ENCODE measurements at regions not wholly inside any gene's neighbourhood (a gene's known extent, or its start where the extent isn't known, plus 50 kb on each side); places are given as distances from the start of the nearest gene placed in this dataset.
A peak's percentile ranks its signal among the peaks of the same experiment; 100 is the strongest.

DNA sequence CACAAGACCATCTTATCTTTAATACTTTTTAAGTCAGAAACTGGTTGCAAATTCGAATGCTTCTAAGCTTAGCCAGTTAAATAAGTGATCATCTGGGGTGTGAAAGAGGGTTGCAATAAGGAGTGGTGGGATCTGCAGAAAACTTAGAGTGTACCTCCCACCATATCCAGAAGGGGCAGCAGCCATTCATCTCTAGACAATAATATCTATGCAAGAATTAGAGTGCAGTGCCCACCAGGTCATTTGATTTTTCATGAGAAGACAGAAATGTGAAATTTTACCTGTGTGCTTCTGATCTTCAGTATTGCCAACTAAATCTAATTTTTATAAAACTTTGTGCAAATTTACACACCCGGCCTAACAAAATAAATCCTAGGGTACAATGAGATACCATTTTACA lies 127.2 kb upstream of the SP4 start:
- Mint-ChIP-seq H3K36me3 (no peaks in the 10 kb centered on the region), H3K27me3 (ENCODE audit: low read depth in 3 of 3) (peaks cover 0 to 4% (median 2%) of the 10 kb centered on the region in 3 donors), H3K9me3 (peaks cover 0 to 3% (median 1%) of the 10 kb centered on the region in 7 donors), H3K4me3 (no peak overlapping the region), H3K27ac (no peak overlapping the region), H3K4me1 (no peaks in the 10 kb centered on the region)
- H3K9me3 ChIP-seq (replicated peaks in 1 of 2; ENCODE audit: control insufficient read depth in 1 of 2, insufficient read depth in 1 of 2, low read length in 2 of 2) = no peaks in the 10 kb centered on the region
- H3K9ac ChIP-seq (ENCODE audit: insufficient read depth, low read length, poor library complexity, severe bottlenecking) = no peak overlapping the region
- H3K4me3 ChIP-seq (replicated peaks in 1 of 3; ENCODE audit: low read depth in 2 of 3, low read length in 3 of 3) = no peak overlapping the region
- H3K27ac ChIP-seq (ENCODE audit: low read depth in 1 of 2, low read length in 2 of 2) = no peak overlapping the region
- no CpG with 5 or more reads among the region's 2 CpGs for WGBS (ENCODE audit: insufficient coverage)
- no peaks in the 10 kb centered on the region for H3K27me3 ChIP-seq (ENCODE audit: control insufficient read depth in 2 of 2, insufficient read depth in 2 of 2, low read length in 2 of 2)
- no peaks in the 10 kb centered on the region for H3K79me2 ChIP-seq (ENCODE audit: insufficient read depth, low read length)
- H3K4me1 ChIP-seq (ENCODE audit: control insufficient read depth in 1 of 2, insufficient read depth in 2 of 2, low read length in 2 of 2) = no peaks in the 10 kb centered on the region
- TF ChIP-seq, protein P1, sequence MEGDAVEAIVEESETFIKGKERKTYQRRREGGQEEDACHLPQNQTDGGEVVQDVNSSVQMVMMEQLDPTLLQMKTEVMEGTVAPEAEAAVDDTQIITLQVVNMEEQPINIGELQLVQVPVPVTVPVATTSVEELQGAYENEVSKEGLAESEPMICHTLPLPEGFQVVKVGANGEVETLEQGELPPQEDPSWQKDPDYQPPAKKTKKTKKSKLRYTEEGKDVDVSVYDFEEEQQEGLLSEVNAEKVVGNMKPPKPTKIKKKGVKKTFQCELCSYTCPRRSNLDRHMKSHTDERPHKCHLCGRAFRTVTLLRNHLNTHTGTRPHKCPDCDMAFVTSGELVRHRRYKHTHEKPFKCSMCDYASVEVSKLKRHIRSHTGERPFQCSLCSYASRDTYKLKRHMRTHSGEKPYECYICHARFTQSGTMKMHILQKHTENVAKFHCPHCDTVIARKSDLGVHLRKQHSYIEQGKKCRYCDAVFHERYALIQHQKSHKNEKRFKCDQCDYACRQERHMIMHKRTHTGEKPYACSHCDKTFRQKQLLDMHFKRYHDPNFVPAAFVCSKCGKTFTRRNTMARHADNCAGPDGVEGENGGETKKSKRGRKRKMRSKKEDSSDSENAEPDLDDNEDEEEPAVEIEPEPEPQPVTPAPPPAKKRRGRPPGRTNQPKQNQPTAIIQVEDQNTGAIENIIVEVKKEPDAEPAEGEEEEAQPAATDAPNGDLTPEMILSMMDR (IDR thresholded peaks at IDR 0.05) = peak; percentile 36
- H3K36me3 ChIP-seq (replicated peaks in 1 of 2; ENCODE audit: control insufficient read depth in 1 of 2, insufficient read depth in 2 of 2, low read length in 2 of 2) = no peaks in the 10 kb centered on the region
- no peak for DNase-seq
- intact Hi-C loops (cut with micrococcal nuclease) = no loop called here
- H3K4me2 ChIP-seq (replicated peaks; ENCODE audit: extremely low read depth, low read length, poor library complexity, severe bottlenecking) = no peak overlapping the region
- no peak overlapping the region for H2AFZ ChIP-seq (ENCODE audit: insufficient read depth, low read depth, low read length, poor library complexity, severe bottlenecking)
- H4K20me1 ChIP-seq (ENCODE audit: insufficient read depth, low read length) = no peaks in the 10 kb centered on the region

DNA sequence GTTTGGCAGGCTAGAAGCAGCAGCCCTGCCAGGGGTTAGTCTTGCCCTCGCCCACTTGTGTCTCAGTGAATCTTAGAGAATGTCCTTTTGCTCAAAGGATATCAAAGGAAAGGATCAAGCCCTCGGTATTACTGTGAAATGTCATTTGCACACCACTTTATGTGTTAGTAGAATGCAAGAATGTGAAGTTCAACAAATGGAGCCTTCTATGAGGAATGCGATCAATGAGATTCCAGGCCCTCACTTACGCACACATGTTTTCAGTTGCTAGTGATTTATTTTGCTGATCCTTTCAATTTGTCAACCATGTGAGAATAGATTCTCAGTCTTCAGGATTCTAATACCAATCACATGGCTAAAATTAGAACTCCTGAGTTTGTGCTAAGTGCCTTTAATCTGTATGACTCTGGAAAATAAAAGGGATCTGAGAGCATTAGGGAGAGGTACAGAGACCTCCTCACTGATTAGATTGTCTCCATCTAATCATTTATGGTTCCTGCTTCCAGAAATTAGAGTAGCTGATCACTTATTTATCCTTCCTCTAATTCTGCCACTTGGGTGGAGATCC lies 123.0 kb upstream of the SP4 start:
- TF ChIP-seq, protein P1 (IDR thresholded peaks at IDR 0.05) = no peak
- Mint-ChIP-seq H3K9me3 (peaks cover 1 to 9% (median 7%) of the 10 kb centered on the region in 7 donors), H3K4me1 (no peaks in the 10 kb centered on the region), H3K36me3 (no peaks in the 10 kb centered on the region), H3K27ac (no peak overlapping the region), H3K27me3 (ENCODE audit: low read depth in 3 of 3) (peaks cover 0 to 4% (median 3%) of the 10 kb centered on the region in 3 donors), H3K4me3 (no peak overlapping the region)
- Histone ChIP-seq H3K4me3 (replicated peaks in 1 of 3; ENCODE audit: low read depth in 2 of 3, low read length in 3 of 3) (no peak overlapping the region), H3K79me2 (ENCODE audit: insufficient read depth, low read length) (no peaks in the 10 kb centered on the region), H3K27ac (ENCODE audit: low read depth in 1 of 2, low read length in 2 of 2) (no peak overlapping the region), H3K9ac (ENCODE audit: insufficient read depth, low read length, poor library complexity, severe bottlenecking) (no peak overlapping the region), H3K36me3 (replicated peaks in 1 of 2; ENCODE audit: control insufficient read depth in 1 of 2, insufficient read depth in 2 of 2, low read length in 2 of 2) (no peaks in the 10 kb centered on the region), H4K20me1 (ENCODE audit: insufficient read depth, low read length) (no peaks in the 10 kb centered on the region), H3K4me2 (replicated peaks; ENCODE audit: extremely low read depth, low read length, poor library complexity, severe bottlenecking) (no peak overlapping the region), H3K27me3 (ENCODE audit: control insufficient read depth in 2 of 2, insufficient read depth in 2 of 2, low read length in 2 of 2) (no peaks in the 10 kb centered on the region), H3K4me1 (ENCODE audit: control insufficient read depth in 1 of 2, insufficient read depth in 2 of 2, low read length in 2 of 2) (no peaks in the 10 kb centered on the region), H2AFZ (ENCODE audit: insufficient read depth, low read depth, low read length, poor library complexity, severe bottlenecking) (no peak overlapping the region), H3K9me3 (replicated peaks in 1 of 2; ENCODE audit: control insufficient read depth in 1 of 2, insufficient read depth in 1 of 2, low read length in 2 of 2) (peaks cover 0 to 2% of the 10 kb centered on the region in 2 donors)
- 100% methylated on average over 2 of the region's 4 CpGs for WGBS (ENCODE audit: insufficient coverage)
- intact Hi-C loops (cut with micrococcal nuclease) = no loop called here
- DNase-seq = no peak

Data from CD14-positive monocyte (primary cell).